ENCODE measurements at regions not wholly inside any gene's neighbourhood (a gene's known extent, or its start where the extent isn't known, plus 50 kb on each side); places are given as distances from the start of the nearest gene placed in this dataset.
"Not testable (repeated sequence)": the region's sequence is repeated elsewhere in the genome, so short reads cannot be mapped to it uniquely, and the experiment has no call there.

DNA sequence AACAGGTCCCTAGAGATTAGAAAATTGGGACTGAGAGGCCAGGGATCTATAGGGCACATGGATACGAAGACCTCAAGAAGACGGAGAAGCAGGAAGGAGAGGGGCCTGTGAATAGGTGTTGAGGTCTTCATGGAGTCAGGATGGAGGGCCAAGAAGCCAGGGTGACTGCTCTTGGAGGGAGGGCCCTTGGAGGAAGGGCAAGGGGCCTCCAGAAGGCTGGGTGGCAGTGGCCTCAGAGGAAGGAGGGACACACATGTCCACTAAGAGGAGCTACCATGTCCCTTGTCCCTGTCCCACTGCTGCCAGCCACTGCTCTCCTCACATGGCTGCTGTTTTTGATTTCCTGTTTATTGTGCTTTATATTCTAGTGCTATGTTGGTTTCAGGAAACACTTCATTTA lies 589.5 kb upstream of the B3GAT1 start:
- H3K4me2 ChIP-seq (ENCODE audit: insufficient read depth, insufficient read length, low read length), result no peak overlapping the region
- TF ChIP-seq, protein P1, sequence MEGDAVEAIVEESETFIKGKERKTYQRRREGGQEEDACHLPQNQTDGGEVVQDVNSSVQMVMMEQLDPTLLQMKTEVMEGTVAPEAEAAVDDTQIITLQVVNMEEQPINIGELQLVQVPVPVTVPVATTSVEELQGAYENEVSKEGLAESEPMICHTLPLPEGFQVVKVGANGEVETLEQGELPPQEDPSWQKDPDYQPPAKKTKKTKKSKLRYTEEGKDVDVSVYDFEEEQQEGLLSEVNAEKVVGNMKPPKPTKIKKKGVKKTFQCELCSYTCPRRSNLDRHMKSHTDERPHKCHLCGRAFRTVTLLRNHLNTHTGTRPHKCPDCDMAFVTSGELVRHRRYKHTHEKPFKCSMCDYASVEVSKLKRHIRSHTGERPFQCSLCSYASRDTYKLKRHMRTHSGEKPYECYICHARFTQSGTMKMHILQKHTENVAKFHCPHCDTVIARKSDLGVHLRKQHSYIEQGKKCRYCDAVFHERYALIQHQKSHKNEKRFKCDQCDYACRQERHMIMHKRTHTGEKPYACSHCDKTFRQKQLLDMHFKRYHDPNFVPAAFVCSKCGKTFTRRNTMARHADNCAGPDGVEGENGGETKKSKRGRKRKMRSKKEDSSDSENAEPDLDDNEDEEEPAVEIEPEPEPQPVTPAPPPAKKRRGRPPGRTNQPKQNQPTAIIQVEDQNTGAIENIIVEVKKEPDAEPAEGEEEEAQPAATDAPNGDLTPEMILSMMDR (conservative IDR thresholded peaks at IDR 0.05), result no peak

DNA sequence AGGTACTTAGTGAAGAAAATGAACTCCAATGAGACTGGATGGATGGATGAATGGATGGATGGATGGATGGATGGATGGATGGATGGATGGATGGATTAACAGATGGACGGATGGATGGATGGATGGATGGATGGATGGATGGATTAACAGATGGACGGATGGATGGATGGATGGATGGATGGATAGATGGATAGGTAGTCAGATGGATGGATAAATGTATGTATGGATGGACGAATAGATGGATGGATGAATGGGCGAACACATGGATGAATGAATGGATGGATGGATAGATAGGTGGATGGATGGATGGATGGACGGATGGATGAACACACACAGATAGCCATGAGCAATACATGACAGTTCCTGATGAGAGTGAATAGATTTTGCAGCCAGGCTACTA lies 589.0 kb upstream of the B3GAT1 start:
- H3K23ac ChIP-seq (ENCODE audit: insufficient read length, low read depth, low read length); H3K27ac ChIP-seq (ENCODE audit: insufficient read length, low read depth, low read length); H3K79me1 ChIP-seq (ENCODE audit: insufficient read depth, low read depth, low read length, poor library complexity, severe bottlenecking); H3K27ac Mint-ChIP-seq; H3K23me2 ChIP-seq (ENCODE audit: insufficient read length, low read depth, low read length, poor library complexity, severe bottlenecking); H3K14ac ChIP-seq (ENCODE audit: insufficient read depth, low read length); H3K79me2 ChIP-seq (ENCODE audit: insufficient read depth, low read length); H3K4me1 ChIP-seq (ENCODE audit: insufficient read depth, low read length); H3K4ac ChIP-seq (ENCODE audit: low read depth, low read length); H2BK15ac ChIP-seq (ENCODE audit: low read depth, low read length); H4K5ac ChIP-seq (ENCODE audit: insufficient read length, low read depth, low read length); H2BK120ac ChIP-seq (ENCODE audit: low read depth, low read length, poor library complexity, severe bottlenecking); H3K9ac ChIP-seq (ENCODE audit: extremely low read depth, insufficient read length, low read length); H3K4me2 ChIP-seq (ENCODE audit: insufficient read depth, insufficient read length, low read length); H2BK5ac ChIP-seq (ENCODE audit: insufficient read length, low read length); H3K4me3 Mint-ChIP-seq; H2BK12ac ChIP-seq (ENCODE audit: insufficient read length, low read depth, low read length); H3K27me3 ChIP-seq (ENCODE audit: insufficient read depth, low read length); H4K91ac ChIP-seq (ENCODE audit: insufficient read length, low read depth, low read length); H3K27me3 Mint-ChIP-seq (ENCODE audit: low read depth); H3K9me3 ChIP-seq (ENCODE audit: control insufficient read depth, low read depth, low read length); H3K18ac ChIP-seq (ENCODE audit: insufficient read length, low read depth, low read length); H3T11ph ChIP-seq (ENCODE audit: low read length); DNase-seq; H3K9me3 Mint-ChIP-seq; H4K8ac ChIP-seq (replicated peaks; ENCODE audit: insufficient read length, low read depth, low read length); H4K20me1 ChIP-seq (ENCODE audit: control insufficient read depth, insufficient read depth, insufficient read length); H2AFZ ChIP-seq (ENCODE audit: low read length); H3K56ac ChIP-seq (ENCODE audit: insufficient read length, low read depth, low read length); H2BK20ac ChIP-seq (ENCODE audit: low read depth, low read length, poor library complexity, severe bottlenecking); H3K36me3 Mint-ChIP-seq (ENCODE audit: insufficient read depth in 1 of 3, low read depth in 3 of 3): not testable (repeated sequence)
- peaks cover 34 to 45% of the 10 kb centered on the region in 2 experiments for H3K4me1 Mint-ChIP-seq
- peak overlapping the region; percentile 83 for H2AK5ac ChIP-seq (ENCODE audit: insufficient read length, low read length)
- WGBS (ENCODE audit: extremely low coverage, insufficient read length, low lambda C conversion rate), result 100% methylated on average over 1 of the region's 5 CpGs

More for the DNA sequence above, 589.5 kb upstream of the B3GAT1 start:
- H4K20me1 ChIP-seq (ENCODE audit: control insufficient read depth, insufficient read depth, insufficient read length), result no peaks in the 10 kb centered on the region
- no peak overlapping the region for H3K4ac ChIP-seq (ENCODE audit: low read depth, low read length)
- no peak overlapping the region for H3K27ac ChIP-seq (ENCODE audit: insufficient read length, low read depth, low read length)
- Mint-ChIP-seq H3K4me1 (peaks cover 38 to 48% of the 10 kb centered on the region in 2 experiments), H3K27ac (no peak overlapping the region), H3K9me3 (peaks cover 0 to 6% of the 10 kb centered on the region in 2 experiments; a peak in 1 of 5 replicates), H3K4me3 (no peak overlapping the region), H3K27me3 (ENCODE audit: low read depth) (no peaks in the 10 kb centered on the region; the same call in 1 of the 2 replicates), H3K36me3 (ENCODE audit: insufficient read depth in 1 of 3, low read depth in 3 of 3) (no peaks in the 10 kb centered on the region; a peak in 1 of 7 replicates)
- no peaks in the 10 kb centered on the region; the same call in 1 of the 2 replicates for H3K4me1 ChIP-seq (ENCODE audit: insufficient read depth, low read length)
- no peaks in the 10 kb centered on the region for H3K79me1 ChIP-seq (ENCODE audit: insufficient read depth, low read depth, low read length, poor library complexity, severe bottlenecking)
- no peak overlapping the region for H3K56ac ChIP-seq (ENCODE audit: insufficient read length, low read depth, low read length)
- no peaks in the 10 kb centered on the region for H3K23me2 ChIP-seq (ENCODE audit: insufficient read length, low read depth, low read length, poor library complexity, severe bottlenecking)
- H3K9me3 ChIP-seq (ENCODE audit: control insufficient read depth, low read depth, low read length), result no peaks in the 10 kb centered on the region
- no peak overlapping the region for H2BK120ac ChIP-seq (ENCODE audit: low read depth, low read length, poor library complexity, severe bottlenecking)
- H3T11ph ChIP-seq (ENCODE audit: low read length), result no peak overlapping the region
- H4K5ac ChIP-seq (ENCODE audit: insufficient read length, low read depth, low read length), result no peak overlapping the region
- DNase-seq, result no peak
- no peak overlapping the region for H2BK15ac ChIP-seq (ENCODE audit: low read depth, low read length)
- no peak overlapping the region for H2BK12ac ChIP-seq (ENCODE audit: insufficient read length, low read depth, low read length)
- no peak overlapping the region for H2AFZ ChIP-seq (ENCODE audit: low read length)
- H4K8ac ChIP-seq (replicated peaks; ENCODE audit: insufficient read length, low read depth, low read length), result no peak overlapping the region
- H4K91ac ChIP-seq (ENCODE audit: insufficient read length, low read depth, low read length), result no peak overlapping the region
- no peak overlapping the region for H2AK5ac ChIP-seq (ENCODE audit: insufficient read length, low read length)
- no peaks in the 10 kb centered on the region for H3K27me3 ChIP-seq (ENCODE audit: insufficient read depth, low read length)
- no peaks in the 10 kb centered on the region for H3K79me2 ChIP-seq (ENCODE audit: insufficient read depth, low read length)
- no peak overlapping the region for H2BK5ac ChIP-seq (ENCODE audit: insufficient read length, low read length)
- no peak overlapping the region for H3K18ac ChIP-seq (ENCODE audit: insufficient read length, low read depth, low read length)
- H3K23ac ChIP-seq (ENCODE audit: insufficient read length, low read depth, low read length), result no peak overlapping the region
- H3K9ac ChIP-seq (ENCODE audit: extremely low read depth, insufficient read length, low read length), result no peak overlapping the region
- H3K14ac ChIP-seq (ENCODE audit: insufficient read depth, low read length), result no peak overlapping the region
- no peak overlapping the region for H2BK20ac ChIP-seq (ENCODE audit: low read depth, low read length, poor library complexity, severe bottlenecking)
- WGBS (ENCODE audit: extremely low coverage, insufficient read length, low lambda C conversion rate), result no CpG with 5 or more reads among the region's 2 CpGs
